ENCODE measurements at regions not wholly inside any gene's neighbourhood (a gene's known extent, or its start where the extent isn't known, plus 50 kb on each side); places are given as distances from the start of the nearest gene placed in this dataset.

DNA sequence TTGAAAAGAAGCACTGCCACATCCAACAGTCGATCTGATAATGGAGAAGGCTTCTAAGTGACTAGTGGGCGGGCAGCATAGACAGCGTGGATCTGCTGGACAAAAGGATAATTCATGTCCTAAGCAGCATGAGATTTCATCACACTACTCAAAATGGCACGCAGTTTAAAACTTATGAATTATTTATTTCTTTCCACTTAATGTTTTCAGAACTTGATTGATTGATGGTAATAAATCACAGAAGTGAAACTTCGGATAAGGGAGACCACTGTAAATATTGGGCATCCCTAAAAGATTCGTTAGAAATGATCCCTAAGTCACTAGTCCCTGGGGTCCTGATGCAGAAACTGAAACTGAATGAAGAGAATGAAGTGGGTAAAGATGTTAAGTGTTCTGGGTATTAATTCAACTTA lies 93.0 kb upstream of the ANK2 start:
- no peak for TF ChIP-seq POLR2A (IDR thresholded peaks at IDR 0.05; ENCODE audit: low read depth, low read length)
- TF ChIP-seq POLR2AphosphoS5 (IDR thresholded peaks at IDR 0.05; ENCODE audit: low read depth, low read length): no peak
